Panc1 (cell line): ENCODE measurements at regions not wholly inside any gene's neighbourhood (a gene's known extent, or its start where the extent isn't known, plus 50 kb on each side); places are given as distances from the start of the nearest gene placed in this dataset.

Experiments
- ATAC-seq: fragments of 200-7000 bp; cut with Tn5 transposase; 2 replicates; pipeline ENCODE4 v1.9.1; 2020; ENCODE audit warnings: mild to moderate bottlenecking, moderate library complexity
- BruUV-seq: library from RNA; stranded (reverse); fragments of 400-500 nt; replicated peaks from 2 replicates; lab custom pipeline; 2021; lab: Mats Ljungman, UMichigan
- CTCF ChIA-PET: fragments of 300-600 bp; sonication (Branson Sonifier 250); formaldehyde crosslinking; loops from one replicate; lab custom pipeline; 2022; ENCODE audit warnings: antibody characterized with exemption; lab: Charles Lee
- POLR2A ChIA-PET: fragments of 300-600 bp; sonication (Branson Sonifier 250); formaldehyde crosslinking; loops from one replicate; lab custom pipeline; 2022; ENCODE audit warnings: antibody characterized with exemption; lab: Charles Lee
- DNase-seq: peaks from one replicate; pipeline ENCODE4 v3.0.0-alpha.2; 2010; ENCODE audit warnings: low read depth, low spot score
- H3K27ac ChIP-seq: 2 replicates; pipeline ENCODE4 v1.5.1; 2011; ENCODE audit warnings: mild to moderate bottlenecking, low read length, inconsistent platforms
- H3K27me3 ChIP-seq: fragments of 200-500 bp; sonication (Bioruptor generic); 2 replicates; pipeline ENCODE4 v1.6.0; 2014; ENCODE audit warnings: low read length, inconsistent platforms; ENCODE audit not compliant: control insufficient read depth, insufficient read depth
- H3K36me3 ChIP-seq: fragments of 200-500 bp; sonication (Bioruptor generic); 2 replicates; pipeline ENCODE4 v1.5.1; 2014; ENCODE audit warnings: inconsistent platforms, mild to moderate bottlenecking, low read length, moderate library complexity; ENCODE audit not compliant: control insufficient read depth, insufficient read depth
- H3K4me1 ChIP-seq: 2 replicates; pipeline ENCODE4 v1.5.1; 2011; ENCODE audit warnings: inconsistent platforms, mild to moderate bottlenecking, low read length, moderate library complexity; ENCODE audit not compliant: control insufficient read depth, insufficient read depth
- H3K4me3 ChIP-seq, 2 experiments: 2 replicates each; pipeline ENCODE4 v1.5.1; 2011 to 2012; ENCODE audit warnings: low read depth in 2 of 2, low read length in 2 of 2, mild to moderate bottlenecking in 2 of 2, inconsistent platforms in 1 of 2, moderate library complexity in 1 of 2
- H3K9me3 ChIP-seq: fragments of 200-500 bp; sonication (Bioruptor generic); 2 replicates; pipeline ENCODE4 v1.5.1; 2014; ENCODE audit warnings: low read depth, mild to moderate bottlenecking, inconsistent platforms, low read length, moderate library complexity; ENCODE audit not compliant: control insufficient read depth, insufficient read depth
- POLR2AphosphoS5 ChIP-seq: IDR thresholded peaks from 2 replicates; pipeline ENCODE4 v1.6.1; 2012; ENCODE audit warnings: mild to moderate bottlenecking, low read depth, low read length, moderate library complexity
- SIN3A ChIP-seq: IDR thresholded peaks from 2 replicates; pipeline ENCODE4 v1.6.1; 2012; ENCODE audit warnings: low read depth, mild to moderate bottlenecking, low read length, moderate library complexity, borderline replicate concordance; ENCODE audit not compliant: insufficient read depth
- TCF7L2 ChIP-seq: IDR thresholded peaks from 2 replicates; pipeline ENCODE4 v1.6.1; 2011; ENCODE audit warnings: mild to moderate bottlenecking, low read depth, low read length, inconsistent platforms
- in situ Hi-C: cut with HindIII; loops from 2 replicates; pipeline ENCODE4 v1.10.0; 2016; ENCODE audit warnings: low sequenced_read_pairs, low pct_unique_long_range_greater_than_20kb
- intact Hi-C: fragments of 100-400 bp; cut with micrococcal nuclease; formaldehyde crosslinking; loops from one replicate; pipeline ENCODE4 v1.10.0; 2022; ENCODE audit not compliant: unreplicated experiment
- TF ChIP-seq, protein P1 (sequence below), 2 experiments: IDR thresholded peaks; 2 replicates each; pipeline ENCODE4 v1.6.1; 2011 to 2012; ENCODE audit warnings: low read depth in 2 of 2, control low read depth in 1 of 2, low read length in 1 of 2, mild to moderate bottlenecking in 1 of 2, moderate library complexity in 1 of 2; ENCODE audit not compliant: insufficient read depth in 1 of 2
- TF ChIP-seq, protein P2 (sequence below): fragments of 450-650 bp; IDR thresholded peaks from 2 replicates; pipeline ENCODE4 v1.5.1; 2017; ENCODE audit warnings: mild to moderate bottlenecking

DNA sequence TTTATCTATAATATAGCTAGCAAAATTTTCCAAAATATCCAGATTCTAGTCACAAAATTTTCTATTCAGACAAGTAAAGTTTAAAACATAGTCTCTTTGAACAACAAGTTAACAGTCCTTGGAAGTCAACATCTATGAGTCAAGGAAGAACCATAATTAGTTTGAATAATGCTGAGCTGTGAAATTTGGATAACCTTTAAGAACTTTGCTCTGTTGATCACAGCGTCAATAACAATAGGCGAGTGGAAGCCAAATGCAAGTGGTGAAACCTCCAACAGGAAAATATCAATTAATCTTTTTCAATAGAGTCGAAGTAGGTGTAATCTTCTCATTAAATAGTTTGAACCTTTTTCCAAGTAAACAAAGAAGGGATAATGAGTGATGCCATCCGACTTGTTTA lies 466.6 kb downstream of the FOXG1 start:
- TF ChIP-seq TCF7L2, result no peak
- TF ChIP-seq SIN3A, result no peak
- TF ChIP-seq, protein P1, sequence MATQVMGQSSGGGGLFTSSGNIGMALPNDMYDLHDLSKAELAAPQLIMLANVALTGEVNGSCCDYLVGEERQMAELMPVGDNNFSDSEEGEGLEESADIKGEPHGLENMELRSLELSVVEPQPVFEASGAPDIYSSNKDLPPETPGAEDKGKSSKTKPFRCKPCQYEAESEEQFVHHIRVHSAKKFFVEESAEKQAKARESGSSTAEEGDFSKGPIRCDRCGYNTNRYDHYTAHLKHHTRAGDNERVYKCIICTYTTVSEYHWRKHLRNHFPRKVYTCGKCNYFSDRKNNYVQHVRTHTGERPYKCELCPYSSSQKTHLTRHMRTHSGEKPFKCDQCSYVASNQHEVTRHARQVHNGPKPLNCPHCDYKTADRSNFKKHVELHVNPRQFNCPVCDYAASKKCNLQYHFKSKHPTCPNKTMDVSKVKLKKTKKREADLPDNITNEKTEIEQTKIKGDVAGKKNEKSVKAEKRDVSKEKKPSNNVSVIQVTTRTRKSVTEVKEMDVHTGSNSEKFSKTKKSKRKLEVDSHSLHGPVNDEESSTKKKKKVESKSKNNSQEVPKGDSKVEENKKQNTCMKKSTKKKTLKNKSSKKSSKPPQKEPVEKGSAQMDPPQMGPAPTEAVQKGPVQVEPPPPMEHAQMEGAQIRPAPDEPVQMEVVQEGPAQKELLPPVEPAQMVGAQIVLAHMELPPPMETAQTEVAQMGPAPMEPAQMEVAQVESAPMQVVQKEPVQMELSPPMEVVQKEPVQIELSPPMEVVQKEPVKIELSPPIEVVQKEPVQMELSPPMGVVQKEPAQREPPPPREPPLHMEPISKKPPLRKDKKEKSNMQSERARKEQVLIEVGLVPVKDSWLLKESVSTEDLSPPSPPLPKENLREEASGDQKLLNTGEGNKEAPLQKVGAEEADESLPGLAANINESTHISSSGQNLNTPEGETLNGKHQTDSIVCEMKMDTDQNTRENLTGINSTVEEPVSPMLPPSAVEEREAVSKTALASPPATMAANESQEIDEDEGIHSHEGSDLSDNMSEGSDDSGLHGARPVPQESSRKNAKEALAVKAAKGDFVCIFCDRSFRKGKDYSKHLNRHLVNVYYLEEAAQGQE (IDR thresholded peaks at IDR 0.05; ENCODE audit: insufficient read depth in 1 of 2, low read depth in 2 of 2, low read length in 1 of 2), result no peak
- TF ChIP-seq, protein P2, sequence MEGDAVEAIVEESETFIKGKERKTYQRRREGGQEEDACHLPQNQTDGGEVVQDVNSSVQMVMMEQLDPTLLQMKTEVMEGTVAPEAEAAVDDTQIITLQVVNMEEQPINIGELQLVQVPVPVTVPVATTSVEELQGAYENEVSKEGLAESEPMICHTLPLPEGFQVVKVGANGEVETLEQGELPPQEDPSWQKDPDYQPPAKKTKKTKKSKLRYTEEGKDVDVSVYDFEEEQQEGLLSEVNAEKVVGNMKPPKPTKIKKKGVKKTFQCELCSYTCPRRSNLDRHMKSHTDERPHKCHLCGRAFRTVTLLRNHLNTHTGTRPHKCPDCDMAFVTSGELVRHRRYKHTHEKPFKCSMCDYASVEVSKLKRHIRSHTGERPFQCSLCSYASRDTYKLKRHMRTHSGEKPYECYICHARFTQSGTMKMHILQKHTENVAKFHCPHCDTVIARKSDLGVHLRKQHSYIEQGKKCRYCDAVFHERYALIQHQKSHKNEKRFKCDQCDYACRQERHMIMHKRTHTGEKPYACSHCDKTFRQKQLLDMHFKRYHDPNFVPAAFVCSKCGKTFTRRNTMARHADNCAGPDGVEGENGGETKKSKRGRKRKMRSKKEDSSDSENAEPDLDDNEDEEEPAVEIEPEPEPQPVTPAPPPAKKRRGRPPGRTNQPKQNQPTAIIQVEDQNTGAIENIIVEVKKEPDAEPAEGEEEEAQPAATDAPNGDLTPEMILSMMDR, result no peak
- TF ChIP-seq POLR2AphosphoS5, result no peak
- H3K36me3 ChIP-seq, result no peaks in the 10 kb centered on the region
- no peaks in the 10 kb centered on the region for H3K9me3 ChIP-seq
- H3K4me3 ChIP-seq, result no peak overlapping the region
- DNase-seq (no peak), ATAC-seq (no peak)
- no peak overlapping the region for H3K27ac ChIP-seq
- intact Hi-C loops, result no loop called here
- BruUV-seq, result no TSS peak
- no peaks in the 10 kb centered on the region for H3K4me1 ChIP-seq
- POLR2A ChIA-PET, result no interaction called here
- in situ Hi-C loops, result no loop called here
- no peaks in the 10 kb centered on the region for H3K27me3 ChIP-seq
- CTCF ChIA-PET, result no interaction called here

DNA sequence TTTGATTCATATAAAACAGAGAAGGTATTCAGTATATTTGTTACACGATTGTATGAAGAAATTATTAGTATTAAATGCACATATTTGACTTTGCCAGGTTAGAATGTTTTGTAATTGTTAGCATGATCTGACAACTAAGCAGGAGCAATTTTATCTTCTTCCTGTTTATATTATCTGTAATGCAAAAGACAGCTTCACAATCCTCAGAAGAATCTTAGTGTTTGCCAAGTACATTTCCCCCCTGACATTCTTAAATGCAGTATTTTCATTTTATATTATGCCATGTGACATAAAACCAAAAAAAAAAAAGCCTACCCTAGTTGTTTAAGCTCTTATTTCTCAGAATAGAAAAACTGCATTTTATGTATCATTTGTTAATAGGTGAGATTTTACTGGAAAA lies 469.4 kb downstream of the FOXG1 start:
- no peaks in the 10 kb centered on the region for H3K36me3 ChIP-seq
- no peak overlapping the region for H3K4me3 ChIP-seq
- ATAC-seq (no peak), DNase-seq (no peak)
- H3K27me3 ChIP-seq, result no peaks in the 10 kb centered on the region
- intact Hi-C loops (no loop called here), in situ Hi-C loops (no loop called here)
- TF ChIP-seq SIN3A, result no peak
- no peak overlapping the region for H3K27ac ChIP-seq
- no TSS peak for BruUV-seq
- no peaks in the 10 kb centered on the region for H3K4me1 ChIP-seq
- ChIA-PET CTCF (no interaction called here), POLR2A (interaction anchor here (0.5 kb wide), 1 partner anchor 216 kb away, joined by 3 read pairs; no protein-coding TSS in a partner anchor)
- H3K9me3 ChIP-seq, result no peaks in the 10 kb centered on the region

DNA sequence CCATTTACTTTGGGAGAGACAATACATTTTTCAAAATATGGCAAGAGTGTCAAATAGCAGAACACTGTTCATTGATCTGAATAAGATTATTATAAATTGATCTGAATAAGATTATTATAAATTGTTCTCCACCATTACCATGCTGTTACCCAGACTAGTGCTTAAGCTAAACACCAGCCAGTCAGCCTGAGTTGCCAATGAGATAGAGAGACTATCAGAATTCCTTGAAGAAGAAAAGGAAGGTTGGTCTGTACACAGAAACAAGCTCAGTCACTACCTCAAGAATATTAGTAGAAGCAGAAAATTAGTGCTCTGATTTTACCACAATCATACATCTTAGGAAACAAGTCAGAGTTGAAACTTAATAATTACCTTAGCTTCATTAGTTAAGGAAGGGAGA lies 469.8 kb downstream of the FOXG1 start:
- H3K4me3 ChIP-seq, result no peak overlapping the region
- ATAC-seq, result no peak
- H3K27ac ChIP-seq, result no peak overlapping the region

More for the DNA sequence above, 469.8 kb downstream of the FOXG1 start:
- ChIA-PET POLR2A (interaction anchor here (0.5 kb wide), 1 partner anchor 216 kb away, joined by 3 read pairs; no protein-coding TSS in a partner anchor), CTCF (no interaction called here)
- Histone ChIP-seq H3K36me3 (no peaks in the 10 kb centered on the region), H3K9me3 (no peaks in the 10 kb centered on the region), H3K27me3 (no peaks in the 10 kb centered on the region), H3K4me1 (no peaks in the 10 kb centered on the region)
- no peak for DNase-seq
- in situ Hi-C loops, result no loop called here
- no TSS peak for BruUV-seq
- intact Hi-C loops, result no loop called here
- no peak for TF ChIP-seq SIN3A
- TF ChIP-seq, protein P2, result no peak
- TF ChIP-seq TCF7L2, result no peak
